ENCODE measurements at regions not wholly inside any gene's neighbourhood (a gene's known extent, or its start where the extent isn't known, plus 50 kb on each side); places are given as distances from the start of the nearest gene placed in this dataset.

GRCh38 chr16:79402356-79402755 is 198.2 kb downstream of the MAF start:
- Histone ChIP-seq H3K9ac (no peak overlapping the region), H2AFZ (peak overlapping the region; percentile 52), H3K27me3 (ENCODE audit: control insufficient read depth, insufficient read depth, low read length) (no peaks in the 10 kb centered on the region), H3K9me3 (ENCODE audit: control insufficient read depth, low read length) (no peaks in the 10 kb centered on the region), H3K4me1 (peaks cover 3% of the 10 kb centered on the region), H3K27ac (no peak overlapping the region), H3K4me2 (ENCODE audit: low read length) (no peak overlapping the region), H3K79me2 (no peaks in the 10 kb centered on the region), H3K4me3 (ENCODE audit: low read depth, low read length) (no peak overlapping the region), H3K36me3 (ENCODE audit: control insufficient read depth, insufficient read depth, low read length) (no peaks in the 10 kb centered on the region)
- no peak for TF ChIP-seq CTCF (IDR thresholded peaks at IDR 0.05)

- peaks cover 3% of the 10 kb centered on the region for H3K4me1 ChIP-seq
- no peaks in the 10 kb centered on the region for H3K79me2 ChIP-seq
- H3K4me3 ChIP-seq (ENCODE audit: low read depth, low read length), result no peak overlapping the region
- H3K27ac ChIP-seq, result no peak overlapping the region
- H3K9me3 ChIP-seq (ENCODE audit: control insufficient read depth, low read length), result no peaks in the 10 kb centered on the region
- H3K9ac ChIP-seq, result no peak overlapping the region
- no peak for TF ChIP-seq CTCF (IDR thresholded peaks at IDR 0.05)
- H2AFZ ChIP-seq, result peak overlapping the region; percentile 52
- H3K27me3 ChIP-seq (ENCODE audit: control insufficient read depth, insufficient read depth, low read length), result no peaks in the 10 kb centered on the region
- H3K36me3 ChIP-seq (ENCODE audit: control insufficient read depth, insufficient read depth, low read length), result no peaks in the 10 kb centered on the region
- no peak overlapping the region for H3K4me2 ChIP-seq (ENCODE audit: low read length)
These were observed 198.8 kb downstream of the MAF start for GRCh38 chr16:79401782-79402181.

GRCh38 chr16:79401157-79401556 is 199.4 kb downstream of the MAF start:
- Histone ChIP-seq H3K4me3 (ENCODE audit: low read depth, low read length) (no peak overlapping the region), H3K9me3 (ENCODE audit: control insufficient read depth, low read length) (no peaks in the 10 kb centered on the region), H3K9ac (no peak overlapping the region), H2AFZ (no peak overlapping the region), H3K4me1 (peaks cover 3% of the 10 kb centered on the region), H3K27me3 (ENCODE audit: control insufficient read depth, insufficient read depth, low read length) (no peaks in the 10 kb centered on the region), H3K27ac (no peak overlapping the region), H3K36me3 (ENCODE audit: control insufficient read depth, insufficient read depth, low read length) (no peaks in the 10 kb centered on the region), H3K79me2 (no peaks in the 10 kb centered on the region), H3K4me2 (ENCODE audit: low read length) (no peak overlapping the region)
- TF ChIP-seq CTCF (IDR thresholded peaks at IDR 0.05), result no peak

- no peak overlapping the region for H3K9ac ChIP-seq
- no peak overlapping the region for H3K4me3 ChIP-seq (ENCODE audit: low read depth, low read length)
- no peak overlapping the region for H3K27ac ChIP-seq
- peak overlapping the region; percentile 6 for H2AFZ ChIP-seq
- no peaks in the 10 kb centered on the region for H3K79me2 ChIP-seq
- TF ChIP-seq CTCF (IDR thresholded peaks at IDR 0.05), result no peak
- H3K36me3 ChIP-seq (ENCODE audit: control insufficient read depth, insufficient read depth, low read length), result no peaks in the 10 kb centered on the region
- no peak overlapping the region for H3K4me2 ChIP-seq (ENCODE audit: low read length)
- H3K4me1 ChIP-seq, result peaks cover 3% of the 10 kb centered on the region
- H3K27me3 ChIP-seq (ENCODE audit: control insufficient read depth, insufficient read depth, low read length), result no peaks in the 10 kb centered on the region
- no peaks in the 10 kb centered on the region for H3K9me3 ChIP-seq (ENCODE audit: control insufficient read depth, low read length)
These were observed 199.9 kb downstream of the MAF start for GRCh38 chr16:79400462-79401149.

GRCh38 chr16:79395591-79395990 is 204.9 kb downstream of the MAF start:
- Histone ChIP-seq H3K4me2 (ENCODE audit: low read length) (no peak overlapping the region), H3K27ac (no peak overlapping the region), H3K9me3 (ENCODE audit: control insufficient read depth, low read length) (no peaks in the 10 kb centered on the region), H3K36me3 (ENCODE audit: control insufficient read depth, insufficient read depth, low read length) (no peaks in the 10 kb centered on the region), H3K4me3 (ENCODE audit: low read depth, low read length) (no peak overlapping the region), H2AFZ (no peak overlapping the region), H3K9ac (no peak overlapping the region), H3K27me3 (ENCODE audit: control insufficient read depth, insufficient read depth, low read length) (no peaks in the 10 kb centered on the region), H3K79me2 (no peaks in the 10 kb centered on the region), H3K4me1 (peaks cover 12% of the 10 kb centered on the region)
- TF ChIP-seq CTCF (IDR thresholded peaks at IDR 0.05), result no peak
